ENCODE measurements at regions not wholly inside any gene's neighbourhood (a gene's known extent, or its start where the extent isn't known, plus 50 kb on each side); places are given as distances from the start of the nearest gene placed in this dataset.

GRCh38 chr11:26032241-26032640, 299.7 kb upstream of the ANO3 start:
- DNase-seq (ENCODE audit: low read depth, low spot score), result no peak
- H3K36me3 ChIP-seq (ENCODE audit: insufficient read depth, insufficient read length, low read length), result no peaks in the 10 kb centered on the region
- no peak overlapping the region for H3K4me3 ChIP-seq (ENCODE audit: insufficient read length, low read depth)
- TF ChIP-seq YY1 (IDR thresholded peaks at IDR 0.05; ENCODE audit: insufficient read depth, insufficient read length) (no peak), ZNF274 (IDR thresholded peaks at IDR 0.05; ENCODE audit: low read depth, low read length) (no peak)
- H3K9me3 ChIP-seq (ENCODE audit: insufficient read depth, low read length), result no peaks in the 10 kb centered on the region
- H3K9ac ChIP-seq (ENCODE audit: insufficient read length, low read depth), result no peak overlapping the region
- H3K27me3 ChIP-seq (ENCODE audit: insufficient read depth, insufficient read length), result no peaks in the 10 kb centered on the region
- no peaks in the 10 kb centered on the region for H3K4me1 ChIP-seq (ENCODE audit: insufficient read depth, insufficient read length)

DNA sequence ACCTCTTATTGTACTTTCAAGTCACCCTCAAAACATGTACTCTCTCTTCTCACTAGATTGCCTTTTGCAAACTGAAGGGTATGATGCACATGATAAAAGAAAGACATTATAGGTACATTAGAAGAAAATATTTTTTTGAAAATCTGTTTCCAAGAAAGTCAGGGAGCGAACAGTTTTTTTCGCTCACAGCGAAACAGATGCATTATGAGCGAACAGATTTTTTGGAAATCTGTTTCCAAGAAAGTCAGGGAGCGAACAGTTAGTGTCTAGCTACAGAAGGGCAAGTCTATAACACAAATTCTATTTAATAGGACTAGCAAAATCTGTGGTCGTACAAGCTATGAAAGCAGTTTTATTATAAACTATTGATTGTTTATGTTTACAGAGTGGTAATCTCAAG, 296.2 kb upstream of the ANO3 start:
- Histone ChIP-seq H3K9ac (ENCODE audit: insufficient read length, low read depth) (no peak overlapping the region), H3K9me3 (ENCODE audit: insufficient read depth, low read length) (no peaks in the 10 kb centered on the region), H3K4me1 (ENCODE audit: insufficient read depth, insufficient read length) (no peaks in the 10 kb centered on the region), H3K36me3 (ENCODE audit: insufficient read depth, insufficient read length, low read length) (no peaks in the 10 kb centered on the region), H3K27me3 (ENCODE audit: insufficient read depth, insufficient read length) (no peaks in the 10 kb centered on the region), H3K4me3 (ENCODE audit: insufficient read length, low read depth) (no peak overlapping the region)
- no peak for TF ChIP-seq YY1 (IDR thresholded peaks at IDR 0.05; ENCODE audit: insufficient read depth, insufficient read length)
- TF ChIP-seq ZNF274 (IDR thresholded peaks at IDR 0.05; ENCODE audit: low read depth, low read length), result no peak
- TF ChIP-seq SUZ12 (IDR thresholded peaks at IDR 0.05; ENCODE audit: extremely low read depth, insufficient read depth, insufficient read length), result no peak
- no peak for DNase-seq (ENCODE audit: low read depth, low spot score)

- TF ChIP-seq YY1 (IDR thresholded peaks at IDR 0.05; ENCODE audit: insufficient read depth, insufficient read length) (no peak), SUZ12 (IDR thresholded peaks at IDR 0.05; ENCODE audit: extremely low read depth, insufficient read depth, insufficient read length) (no peak), ZNF274 (IDR thresholded peaks at IDR 0.05; ENCODE audit: low read depth, low read length) (no peak)
- H3K4me3 ChIP-seq (ENCODE audit: insufficient read length, low read depth), result no peak overlapping the region
- no peak for DNase-seq (ENCODE audit: low read depth, low spot score)
- H3K4me1 ChIP-seq (ENCODE audit: insufficient read depth, insufficient read length), result no peaks in the 10 kb centered on the region
- no peak overlapping the region for H3K9ac ChIP-seq (ENCODE audit: insufficient read length, low read depth)
- H3K27me3 ChIP-seq (ENCODE audit: insufficient read depth, insufficient read length), result no peaks in the 10 kb centered on the region
- no peaks in the 10 kb centered on the region for H3K36me3 ChIP-seq (ENCODE audit: insufficient read depth, insufficient read length, low read length)
- no peaks in the 10 kb centered on the region for H3K9me3 ChIP-seq (ENCODE audit: insufficient read depth, low read length)
These were observed 294.2 kb upstream of the ANO3 start for GRCh38 chr11:26037716-26038115.

GRCh38 chr11:26040339-26040738, 291.6 kb upstream of the ANO3 start:
- no peaks in the 10 kb centered on the region for H3K36me3 ChIP-seq (ENCODE audit: insufficient read depth, insufficient read length, low read length)
- no peak overlapping the region for H3K9ac ChIP-seq (ENCODE audit: insufficient read length, low read depth)
- H3K4me1 ChIP-seq (ENCODE audit: insufficient read depth, insufficient read length), result no peaks in the 10 kb centered on the region
- DNase-seq (ENCODE audit: low read depth, low spot score), result no peak
- TF ChIP-seq SUZ12 (IDR thresholded peaks at IDR 0.05; ENCODE audit: extremely low read depth, insufficient read depth, insufficient read length), result no peak
- TF ChIP-seq ZNF274 (IDR thresholded peaks at IDR 0.05; ENCODE audit: low read depth, low read length), result no peak
- TF ChIP-seq YY1 (IDR thresholded peaks at IDR 0.05; ENCODE audit: insufficient read depth, insufficient read length), result no peak
- H3K27me3 ChIP-seq (ENCODE audit: insufficient read depth, insufficient read length), result no peaks in the 10 kb centered on the region
- H3K9me3 ChIP-seq (ENCODE audit: insufficient read depth, low read length), result no peaks in the 10 kb centered on the region
- no peak overlapping the region for H3K4me3 ChIP-seq (ENCODE audit: insufficient read length, low read depth)

DNA sequence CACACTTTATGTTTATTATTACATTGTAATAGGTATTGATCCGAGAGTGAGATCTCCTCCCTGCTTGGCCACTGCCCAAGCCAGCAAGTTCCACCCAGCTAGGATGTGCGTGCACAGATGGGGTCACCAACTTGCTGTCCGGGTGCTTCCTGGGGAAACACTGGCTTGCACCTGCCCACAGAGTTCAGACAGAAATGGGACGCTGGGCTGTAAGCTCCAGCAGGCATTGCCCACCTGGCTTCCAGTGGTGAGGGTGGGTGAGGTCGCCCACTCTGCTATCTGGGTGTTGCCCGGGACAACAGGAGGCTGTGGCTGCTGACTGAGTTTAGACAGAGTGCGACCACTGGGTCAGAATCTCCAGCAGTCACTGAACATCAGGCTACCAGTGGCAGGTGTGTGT, 289.8 kb upstream of the ANO3 start:
- DNase-seq (ENCODE audit: low read depth, low spot score), result no peak
- no peak overlapping the region for H3K4me3 ChIP-seq (ENCODE audit: insufficient read length, low read depth)
- H3K9ac ChIP-seq (ENCODE audit: insufficient read length, low read depth), result no peak overlapping the region
- no peak for TF ChIP-seq SUZ12 (IDR thresholded peaks at IDR 0.05; ENCODE audit: extremely low read depth, insufficient read depth, insufficient read length)
- TF ChIP-seq ZNF274 (IDR thresholded peaks at IDR 0.05; ENCODE audit: low read depth, low read length), result no peak
- no peak for TF ChIP-seq YY1 (IDR thresholded peaks at IDR 0.05; ENCODE audit: insufficient read depth, insufficient read length)
- no peaks in the 10 kb centered on the region for H3K27me3 ChIP-seq (ENCODE audit: insufficient read depth, insufficient read length)
- H3K9me3 ChIP-seq (ENCODE audit: insufficient read depth, low read length), result no peaks in the 10 kb centered on the region
- no peaks in the 10 kb centered on the region for H3K36me3 ChIP-seq (ENCODE audit: insufficient read depth, insufficient read length, low read length)
- H3K4me1 ChIP-seq (ENCODE audit: insufficient read depth, insufficient read length), result no peaks in the 10 kb centered on the region

DNA sequence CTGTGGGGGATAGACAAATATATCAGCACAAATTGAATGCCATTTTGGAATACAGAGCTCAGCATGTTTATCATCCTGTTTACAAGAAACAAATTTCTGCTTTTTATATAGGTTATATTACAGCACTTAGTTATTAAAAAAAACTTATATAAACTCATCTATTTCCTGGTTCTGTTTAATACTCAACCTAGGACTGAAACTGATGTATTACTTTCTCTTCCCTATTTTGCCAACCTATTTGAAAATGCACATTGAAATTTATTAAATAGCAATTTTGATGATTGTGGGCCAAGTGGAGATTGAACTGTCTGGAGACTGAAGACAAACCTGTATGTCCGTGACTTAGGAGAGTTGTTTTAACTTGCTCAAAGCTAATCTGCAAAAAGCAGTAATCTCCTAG, 288.3 kb upstream of the ANO3 start:
- Histone ChIP-seq H3K9me3 (ENCODE audit: insufficient read depth, low read length) (no peaks in the 10 kb centered on the region), H3K27me3 (ENCODE audit: insufficient read depth, insufficient read length) (no peaks in the 10 kb centered on the region), H3K4me3 (ENCODE audit: insufficient read length, low read depth) (no peak overlapping the region), H3K36me3 (ENCODE audit: insufficient read depth, insufficient read length, low read length) (no peaks in the 10 kb centered on the region), H3K4me1 (ENCODE audit: insufficient read depth, insufficient read length) (no peaks in the 10 kb centered on the region), H3K9ac (ENCODE audit: insufficient read length, low read depth) (no peak overlapping the region)
- DNase-seq (ENCODE audit: low read depth, low spot score), result no peak
- no peak for TF ChIP-seq YY1 (IDR thresholded peaks at IDR 0.05; ENCODE audit: insufficient read depth, insufficient read length)
- no peak for TF ChIP-seq SUZ12 (IDR thresholded peaks at IDR 0.05; ENCODE audit: extremely low read depth, insufficient read depth, insufficient read length)
- no peak for TF ChIP-seq ZNF274 (IDR thresholded peaks at IDR 0.05; ENCODE audit: low read depth, low read length)

DNA sequence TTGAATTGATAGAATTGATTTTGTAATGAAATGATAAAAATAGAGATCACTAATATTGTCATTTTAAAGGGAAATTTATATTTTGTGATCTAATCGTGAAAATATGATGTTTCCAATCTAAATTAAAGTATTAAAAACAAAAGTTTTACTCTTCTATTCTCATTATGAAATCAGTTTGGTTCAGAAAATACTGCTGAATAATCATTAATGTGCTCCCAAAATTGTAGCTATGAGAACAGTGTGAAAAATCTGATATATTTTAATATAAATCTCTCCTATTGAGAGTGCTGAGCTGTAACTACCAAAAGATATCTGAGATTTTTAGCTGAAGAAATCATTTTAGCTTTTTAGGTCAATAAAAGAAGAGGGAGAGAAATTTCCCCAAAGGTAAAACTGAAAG, 287.5 kb upstream of the ANO3 start:
- H3K27me3 ChIP-seq (ENCODE audit: insufficient read depth, insufficient read length), result no peaks in the 10 kb centered on the region
- no peaks in the 10 kb centered on the region for H3K9me3 ChIP-seq (ENCODE audit: insufficient read depth, low read length)
- H3K4me3 ChIP-seq (ENCODE audit: insufficient read length, low read depth), result no peak overlapping the region
- H3K9ac ChIP-seq (ENCODE audit: insufficient read length, low read depth), result no peak overlapping the region
- TF ChIP-seq SUZ12 (IDR thresholded peaks at IDR 0.05; ENCODE audit: extremely low read depth, insufficient read depth, insufficient read length) (no peak), YY1 (IDR thresholded peaks at IDR 0.05; ENCODE audit: insufficient read depth, insufficient read length) (no peak), ZNF274 (IDR thresholded peaks at IDR 0.05; ENCODE audit: low read depth, low read length) (no peak)
- no peaks in the 10 kb centered on the region for H3K4me1 ChIP-seq (ENCODE audit: insufficient read depth, insufficient read length)
- H3K36me3 ChIP-seq (ENCODE audit: insufficient read depth, insufficient read length, low read length), result no peaks in the 10 kb centered on the region
- no peak for DNase-seq (ENCODE audit: low read depth, low spot score)

GRCh38 chr11:26045082-26045481, 286.8 kb upstream of the ANO3 start:
- no peaks in the 10 kb centered on the region for H3K4me1 ChIP-seq (ENCODE audit: insufficient read depth, insufficient read length)
- DNase-seq (ENCODE audit: low read depth, low spot score), result no peak

More at GRCh38 chr11:26045082-26045481, 286.8 kb upstream of the ANO3 start:
- Histone ChIP-seq H3K36me3 (ENCODE audit: insufficient read depth, insufficient read length, low read length) (no peaks in the 10 kb centered on the region), H3K4me3 (ENCODE audit: insufficient read length, low read depth) (no peak overlapping the region), H3K9me3 (ENCODE audit: insufficient read depth, low read length) (no peaks in the 10 kb centered on the region), H3K27me3 (ENCODE audit: insufficient read depth, insufficient read length) (no peaks in the 10 kb centered on the region), H3K9ac (ENCODE audit: insufficient read length, low read depth) (no peak overlapping the region)
- TF ChIP-seq ZNF274 (IDR thresholded peaks at IDR 0.05; ENCODE audit: low read depth, low read length), result no peak
- no peak for TF ChIP-seq SUZ12 (IDR thresholded peaks at IDR 0.05; ENCODE audit: extremely low read depth, insufficient read depth, insufficient read length)
- no peak for TF ChIP-seq YY1 (IDR thresholded peaks at IDR 0.05; ENCODE audit: insufficient read depth, insufficient read length)

Data from NT2/D1 (cell line).